WTC11 (cell line): ENCODE measurements at regions not wholly inside any gene's neighbourhood (a gene's known extent, or its start where the extent isn't known, plus 50 kb on each side); places are given as distances from the start of the nearest gene placed in this dataset.

Experiments used
- ATAC-seq: fragments of 200-7000 bp; cut with Tn5 transposase; 2 replicates; pipeline ENCODE4 v1.10.0; 2021; ENCODE audit warnings: mild to moderate bottlenecking, moderate library complexity
- CTCF ChIA-PET: fragments of 300-600 bp; sonication (Branson Sonifier 250); formaldehyde crosslinking; loops from one replicate; lab custom pipeline; 2021; ENCODE audit warnings: antibody characterized with exemption; lab: Charles Lee
- POLR2A ChIA-PET: fragments of 350-600 bp; sonication (Branson Sonifier 250); formaldehyde crosslinking; loops from one replicate; lab custom pipeline; 2021; ENCODE audit warnings: antibody characterized with exemption; lab: Charles Lee
- DNase-seq: peaks from one replicate; pipeline ENCODE4 v3.0.0; 2021; ENCODE audit warnings: low spot score
- H3K27ac Mint-ChIP-seq: 2 replicates; pipeline ENCODE4 v1.8.0; 2021; ENCODE audit warnings: mixed read lengths
- H3K27me3 Mint-ChIP-seq: 2 replicates; pipeline ENCODE4 v1.8.0; 2021; ENCODE audit warnings: low read depth, mild to moderate bottlenecking, moderate library complexity, mixed read lengths
- H3K36me3 Mint-ChIP-seq: 2 replicates; pipeline ENCODE4 v1.8.0; 2021; ENCODE audit warnings: mixed read lengths
- H3K4me1 Mint-ChIP-seq: 2 replicates; pipeline ENCODE4 v1.8.0; 2022; ENCODE audit warnings: mixed read lengths
- H3K4me3 Mint-ChIP-seq: 2 replicates; pipeline ENCODE4 v1.8.0; 2021; ENCODE audit warnings: mild to moderate bottlenecking, moderate library complexity, mixed read lengths
- H3K9me3 Mint-ChIP-seq: 2 replicates; pipeline ENCODE4 v1.8.0; 2021; ENCODE audit warnings: mixed read lengths
- CREB1 ChIP-seq: sonication (generic); formaldehyde crosslinking; IDR thresholded peaks from 2 replicates; pipeline ENCODE4 v1.8.0; 2023; ENCODE audit warnings: mild to moderate bottlenecking, missing genetic modification reagents
- HMGA2 ChIP-seq: fragments of 250-450 bp; sonication (Bioruptor Pico); IDR thresholded peaks from 2 replicates; pipeline ENCODE4 v1.4.0; 2021; ENCODE audit warnings: mild to moderate bottlenecking, moderate library complexity
- MYBL2 ChIP-seq: sonication (generic); formaldehyde crosslinking; IDR thresholded peaks from 2 replicates; pipeline ENCODE4 v1.8.1; 2023; ENCODE audit warnings: mild to moderate bottlenecking, moderate library complexity, missing genetic modification reagents
- NR3C1 ChIP-seq: sonication (generic); formaldehyde crosslinking; conservative IDR thresholded peaks from 2 replicates; pipeline ENCODE4 v1.8.1; 2023; ENCODE audit warnings: low read depth, mild to moderate bottlenecking, missing genetic modification reagents
- PRRX2 ChIP-seq: fragments of 250-450 bp; sonication (Bioruptor Pico); IDR thresholded peaks from 2 replicates; pipeline ENCODE4 v1.8.0; 2021; ENCODE audit warnings: mild to moderate bottlenecking
- RELA ChIP-seq: sonication (generic); formaldehyde crosslinking; IDR thresholded peaks from 2 replicates; pipeline ENCODE4 v1.8.1; 2022; ENCODE audit warnings: missing genetic modification reagents, mild to moderate bottlenecking, borderline replicate concordance
- SMAD4 ChIP-seq: sonication (generic); formaldehyde crosslinking; IDR thresholded peaks from 2 replicates; pipeline ENCODE4 v1.8.0; 2022; ENCODE audit warnings: mild to moderate bottlenecking, missing genetic modification reagents
- TEAD4 ChIP-seq: sonication (generic); formaldehyde crosslinking; IDR thresholded peaks from 2 replicates; pipeline ENCODE4 v1.8.0; 2022; ENCODE audit warnings: mild to moderate bottlenecking, missing genetic modification reagents
- ZNF396 ChIP-seq: fragments of 250-450 bp; sonication (Bioruptor Pico); IDR thresholded peaks from 2 replicates; pipeline ENCODE4 v1.8.0; 2021; ENCODE audit warnings: mild to moderate bottlenecking, moderate library complexity, borderline replicate concordance
- ZNF416 ChIP-seq: fragments of 250-450 bp; sonication (Bioruptor Pico); IDR thresholded peaks from 2 replicates; pipeline ENCODE4 v1.9.0; 2021; ENCODE audit warnings: mild to moderate bottlenecking, inconsistent platforms
- TF ChIP-seq, protein P1 (sequence below): sonication (generic); formaldehyde crosslinking; IDR thresholded peaks from 2 replicates; pipeline ENCODE4 v1.8.0; 2022; ENCODE audit warnings: mild to moderate bottlenecking, missing genetic modification reagents
- TF ChIP-seq, protein P2 (sequence below): sonication (generic); formaldehyde crosslinking; conservative IDR thresholded peaks from 2 replicates; pipeline ENCODE4 v1.8.1; 2023; ENCODE audit warnings: mild to moderate bottlenecking, low read depth, missing genetic modification reagents, moderate library complexity
- TF ChIP-seq, protein P3 (sequence below): fragments of 250-450 bp; sonication (Bioruptor Pico); IDR thresholded peaks from 2 replicates; pipeline ENCODE4 v2.1.2; 2022; ENCODE audit warnings: mild to moderate bottlenecking, moderate library complexity
- TF ChIP-seq, protein P4 (sequence below): sonication (generic); formaldehyde crosslinking; IDR thresholded peaks from 2 replicates; pipeline ENCODE4 v1.8.1; 2023; ENCODE audit warnings: mild to moderate bottlenecking, missing genetic modification reagents
- TF ChIP-seq, protein P5 (sequence below): sonication (generic); formaldehyde crosslinking; IDR thresholded peaks from 2 replicates; pipeline ENCODE4 v1.8.1; 2023; ENCODE audit warnings: mild to moderate bottlenecking, missing genetic modification reagents, borderline replicate concordance

DNA sequence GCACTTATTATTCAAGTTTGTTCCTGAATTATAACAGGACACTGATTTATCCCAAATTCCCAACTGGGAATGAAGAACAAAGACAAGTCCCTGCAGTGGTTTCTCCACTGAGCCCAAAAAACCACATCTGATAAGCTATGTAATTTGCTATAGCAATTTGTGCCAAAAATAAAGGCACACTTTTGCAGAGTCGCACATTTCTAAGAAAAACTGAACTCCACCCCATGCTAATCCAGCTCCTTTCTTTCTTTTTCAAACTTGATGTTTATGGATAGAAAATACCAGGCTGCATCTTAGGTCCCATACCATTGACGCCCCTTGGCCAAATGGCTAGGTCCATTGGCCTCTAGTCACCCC is 170.2 kb upstream of the CITED2 start:
- CTCF ChIA-PET, result no interaction called here
- Mint-ChIP-seq H3K27ac (no peak overlapping the region), H3K27me3 (no peaks in the 10 kb centered on the region), H3K9me3 (no peaks in the 10 kb centered on the region), H3K4me3 (no peak overlapping the region), H3K36me3 (no peaks in the 10 kb centered on the region), H3K4me1 (peaks cover 69% of the 10 kb centered on the region)
- POLR2A ChIA-PET, result no interaction called here
- ATAC-seq, result no peak
- no peak for TF ChIP-seq PRRX2 (CRISPR knock-in tag)
- DNase-seq, result no peak

DNA sequence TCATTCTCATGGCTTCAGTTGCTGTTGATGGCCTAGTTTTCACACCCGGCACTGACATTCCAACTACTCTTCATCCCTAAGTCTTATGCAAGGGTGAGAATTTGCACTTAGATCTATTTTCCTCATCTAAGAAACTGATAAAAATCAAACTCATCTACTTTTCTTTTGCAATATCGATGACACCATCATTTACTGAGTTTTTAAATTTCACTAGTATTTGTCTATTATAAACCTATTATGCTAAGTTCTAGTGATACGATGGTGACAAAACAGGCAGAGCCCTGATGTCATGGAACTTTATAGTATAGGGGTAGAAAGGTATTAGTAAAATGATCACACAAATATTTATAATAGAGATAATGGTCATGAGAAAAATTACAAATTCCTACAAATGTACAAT is 167.9 kb upstream of the CITED2 start:
- Mint-ChIP-seq H3K9me3 (no peaks in the 10 kb centered on the region), H3K4me1 (peaks cover 70% of the 10 kb centered on the region)
- POLR2A ChIA-PET, result no interaction called here
- TF ChIP-seq ZNF416 (CRISPR knock-in tag) (no peak), MYBL2 (CRISPR knock-in tag) (no peak), HMGA2 (CRISPR knock-in tag) (no peak), CREB1 (CRISPR knock-in tag) (no peak), TEAD4 (CRISPR knock-in tag) (no peak), SMAD4 (no peak), NR3C1 (CRISPR knock-in tag) (no peak), ZNF396 (CRISPR knock-in tag) (no peak), RELA (no peak)
- TF ChIP-seq, protein P1, sequence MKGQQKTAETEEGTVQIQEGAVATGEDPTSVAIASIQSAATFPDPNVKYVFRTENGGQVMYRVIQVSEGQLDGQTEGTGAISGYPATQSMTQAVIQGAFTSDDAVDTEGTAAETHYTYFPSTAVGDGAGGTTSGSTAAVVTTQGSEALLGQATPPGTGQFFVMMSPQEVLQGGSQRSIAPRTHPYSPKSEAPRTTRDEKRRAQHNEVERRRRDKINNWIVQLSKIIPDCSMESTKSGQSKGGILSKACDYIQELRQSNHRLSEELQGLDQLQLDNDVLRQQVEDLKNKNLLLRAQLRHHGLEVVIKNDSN (CRISPR knock-in tag), result no peak
- TF ChIP-seq, protein P2, sequence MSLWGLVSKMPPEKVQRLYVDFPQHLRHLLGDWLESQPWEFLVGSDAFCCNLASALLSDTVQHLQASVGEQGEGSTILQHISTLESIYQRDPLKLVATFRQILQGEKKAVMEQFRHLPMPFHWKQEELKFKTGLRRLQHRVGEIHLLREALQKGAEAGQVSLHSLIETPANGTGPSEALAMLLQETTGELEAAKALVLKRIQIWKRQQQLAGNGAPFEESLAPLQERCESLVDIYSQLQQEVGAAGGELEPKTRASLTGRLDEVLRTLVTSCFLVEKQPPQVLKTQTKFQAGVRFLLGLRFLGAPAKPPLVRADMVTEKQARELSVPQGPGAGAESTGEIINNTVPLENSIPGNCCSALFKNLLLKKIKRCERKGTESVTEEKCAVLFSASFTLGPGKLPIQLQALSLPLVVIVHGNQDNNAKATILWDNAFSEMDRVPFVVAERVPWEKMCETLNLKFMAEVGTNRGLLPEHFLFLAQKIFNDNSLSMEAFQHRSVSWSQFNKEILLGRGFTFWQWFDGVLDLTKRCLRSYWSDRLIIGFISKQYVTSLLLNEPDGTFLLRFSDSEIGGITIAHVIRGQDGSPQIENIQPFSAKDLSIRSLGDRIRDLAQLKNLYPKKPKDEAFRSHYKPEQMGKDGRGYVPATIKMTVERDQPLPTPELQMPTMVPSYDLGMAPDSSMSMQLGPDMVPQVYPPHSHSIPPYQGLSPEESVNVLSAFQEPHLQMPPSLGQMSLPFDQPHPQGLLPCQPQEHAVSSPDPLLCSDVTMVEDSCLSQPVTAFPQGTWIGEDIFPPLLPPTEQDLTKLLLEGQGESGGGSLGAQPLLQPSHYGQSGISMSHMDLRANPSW (CRISPR knock-in tag), result no peak
- TF ChIP-seq, protein P3, sequence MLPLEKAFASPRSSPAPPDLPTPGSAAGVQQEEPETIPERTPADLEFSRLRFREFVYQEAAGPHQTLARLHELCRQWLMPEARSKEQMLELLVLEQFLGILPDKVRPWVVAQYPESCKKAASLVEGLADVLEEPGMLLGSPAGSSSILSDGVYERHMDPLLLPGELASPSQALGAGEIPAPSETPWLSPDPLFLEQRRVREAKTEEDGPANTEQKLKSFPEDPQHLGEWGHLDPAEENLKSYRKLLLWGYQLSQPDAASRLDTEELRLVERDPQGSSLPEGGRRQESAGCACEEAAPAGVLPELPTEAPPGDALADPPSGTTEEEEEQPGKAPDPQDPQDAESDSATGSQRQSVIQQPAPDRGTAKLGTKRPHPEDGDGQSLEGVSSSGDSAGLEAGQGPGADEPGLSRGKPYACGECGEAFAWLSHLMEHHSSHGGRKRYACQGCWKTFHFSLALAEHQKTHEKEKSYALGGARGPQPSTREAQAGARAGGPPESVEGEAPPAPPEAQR (CRISPR knock-in tag), result no peak
- TF ChIP-seq, protein P4, sequence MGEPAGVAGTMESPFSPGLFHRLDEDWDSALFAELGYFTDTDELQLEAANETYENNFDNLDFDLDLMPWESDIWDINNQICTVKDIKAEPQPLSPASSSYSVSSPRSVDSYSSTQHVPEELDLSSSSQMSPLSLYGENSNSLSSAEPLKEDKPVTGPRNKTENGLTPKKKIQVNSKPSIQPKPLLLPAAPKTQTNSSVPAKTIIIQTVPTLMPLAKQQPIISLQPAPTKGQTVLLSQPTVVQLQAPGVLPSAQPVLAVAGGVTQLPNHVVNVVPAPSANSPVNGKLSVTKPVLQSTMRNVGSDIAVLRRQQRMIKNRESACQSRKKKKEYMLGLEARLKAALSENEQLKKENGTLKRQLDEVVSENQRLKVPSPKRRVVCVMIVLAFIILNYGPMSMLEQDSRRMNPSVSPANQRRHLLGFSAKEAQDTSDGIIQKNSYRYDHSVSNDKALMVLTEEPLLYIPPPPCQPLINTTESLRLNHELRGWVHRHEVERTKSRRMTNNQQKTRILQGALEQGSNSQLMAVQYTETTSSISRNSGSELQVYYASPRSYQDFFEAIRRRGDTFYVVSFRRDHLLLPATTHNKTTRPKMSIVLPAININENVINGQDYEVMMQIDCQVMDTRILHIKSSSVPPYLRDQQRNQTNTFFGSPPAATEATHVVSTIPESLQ (CRISPR knock-in tag), result no peak
- TF ChIP-seq, protein P5, sequence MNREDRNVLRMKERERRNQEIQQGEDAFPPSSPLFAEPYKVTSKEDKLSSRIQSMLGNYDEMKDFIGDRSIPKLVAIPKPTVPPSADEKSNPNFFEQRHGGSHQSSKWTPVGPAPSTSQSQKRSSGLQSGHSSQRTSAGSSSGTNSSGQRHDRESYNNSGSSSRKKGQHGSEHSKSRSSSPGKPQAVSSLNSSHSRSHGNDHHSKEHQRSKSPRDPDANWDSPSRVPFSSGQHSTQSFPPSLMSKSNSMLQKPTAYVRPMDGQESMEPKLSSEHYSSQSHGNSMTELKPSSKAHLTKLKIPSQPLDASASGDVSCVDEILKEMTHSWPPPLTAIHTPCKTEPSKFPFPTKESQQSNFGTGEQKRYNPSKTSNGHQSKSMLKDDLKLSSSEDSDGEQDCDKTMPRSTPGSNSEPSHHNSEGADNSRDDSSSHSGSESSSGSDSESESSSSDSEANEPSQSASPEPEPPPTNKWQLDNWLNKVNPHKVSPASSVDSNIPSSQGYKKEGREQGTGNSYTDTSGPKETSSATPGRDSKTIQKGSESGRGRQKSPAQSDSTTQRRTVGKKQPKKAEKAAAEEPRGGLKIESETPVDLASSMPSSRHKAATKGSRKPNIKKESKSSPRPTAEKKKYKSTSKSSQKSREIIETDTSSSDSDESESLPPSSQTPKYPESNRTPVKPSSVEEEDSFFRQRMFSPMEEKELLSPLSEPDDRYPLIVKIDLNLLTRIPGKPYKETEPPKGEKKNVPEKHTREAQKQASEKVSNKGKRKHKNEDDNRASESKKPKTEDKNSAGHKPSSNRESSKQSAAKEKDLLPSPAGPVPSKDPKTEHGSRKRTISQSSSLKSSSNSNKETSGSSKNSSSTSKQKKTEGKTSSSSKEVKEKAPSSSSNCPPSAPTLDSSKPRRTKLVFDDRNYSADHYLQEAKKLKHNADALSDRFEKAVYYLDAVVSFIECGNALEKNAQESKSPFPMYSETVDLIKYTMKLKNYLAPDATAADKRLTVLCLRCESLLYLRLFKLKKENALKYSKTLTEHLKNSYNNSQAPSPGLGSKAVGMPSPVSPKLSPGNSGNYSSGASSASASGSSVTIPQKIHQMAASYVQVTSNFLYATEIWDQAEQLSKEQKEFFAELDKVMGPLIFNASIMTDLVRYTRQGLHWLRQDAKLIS (CRISPR knock-in tag), result no peak
- TF ChIP-seq, all 79 proteins: peak for 0
- Mint-ChIP-seq H3K27me3 (no peaks in the 10 kb centered on the region), H3K36me3 (no peaks in the 10 kb centered on the region), H3K4me3 (no peak overlapping the region), H3K27ac (peak overlapping the region; percentile 37)
- CTCF ChIA-PET, result no interaction called here
- no peak for DNase-seq
- ATAC-seq, result no peak
